Heart right ventricle (tissue), 16 donors: ENCODE measurements at regions not wholly inside any gene's neighbourhood (a gene's known extent, or its start where the extent isn't known, plus 50 kb on each side); places are given as distances from the start of the nearest gene placed in this dataset.

Experiments used
- ATAC-seq, 8 donors: fragments of 200-7000 bp; cut with Tn5 transposase; one replicate each; pipeline ENCODE4 v1.9.1; 2020; ENCODE audit warnings: mild to moderate bottlenecking in 8 of 8, moderate library complexity in 8 of 8, moderate number of reproducible peaks in 1 of 8
- DNase-seq, 2 donors: peaks; one replicate each; pipeline ENCODE4 v3.0.0-alpha.2; 2020
- H3K27ac ChIP-seq, 10 donors: fragments of 200-600 bp; sonication (generic) in 2 of 10; one replicate each; pipeline versions ENCODE4 v1.5.0 to v1.8.0; 2020 to 2022; ENCODE audit warnings: mild to moderate bottlenecking in 3 of 10
- H3K27me3 ChIP-seq, 7 donors: fragments of 200-600 bp; one replicate each; pipeline ENCODE4 v1.8.0; 2021 to 2022; ENCODE audit warnings: mild to moderate bottlenecking in 2 of 7
- H3K36me3 ChIP-seq, 9 donors: fragments of 200-600 bp; sonication (generic) in 1 of 9; one replicate each; pipeline versions ENCODE4 v1.5.0 to v1.8.0; 2020 to 2022; ENCODE audit warnings: mild to moderate bottlenecking in 2 of 9
- H3K4me1 ChIP-seq, 9 donors: fragments of 200-600 bp; sonication (generic) in 1 of 9; one replicate each; pipeline versions ENCODE4 v1.5.0 to v1.8.0; 2020 to 2022; ENCODE audit warnings: mild to moderate bottlenecking in 4 of 9
- H3K4me3 ChIP-seq, 10 donors: fragments of 200-600 bp; sonication (generic) in 2 of 10; one replicate each; pipeline versions ENCODE4 v1.5.0 to v1.8.0; 2020 to 2022; ENCODE audit warnings: mild to moderate bottlenecking in 7 of 10, moderate library complexity in 2 of 10
- H3K9me3 ChIP-seq, 11 donors: fragments of 200-600 bp in 10 of 11; sonication (generic) in 2 of 11; one replicate each; pipeline versions ENCODE4 v1.5.0 to v1.8.0; 2013 to 2022; ENCODE audit warnings: mild to moderate bottlenecking in 2 of 11, control low read depth in 1 of 11, moderate library complexity in 1 of 11
- WGBS, 2 donors: extraction: QIAGEN DNeasy Blood & Tissue Kit; methylation state at CpG; one replicate each; pipeline ENCODE4 v1.1.7; 2013; ENCODE audit warnings: inconsistent platforms in 1 of 2; 5-methylcytosine and 5-hydroxymethylcytosine counted together
- intact Hi-C, 10 donors: fragments of 100-400 bp; cut with DNase I; formaldehyde crosslinking; loops; one replicate each; pipeline versions ENCODE4 v1.11.1 to v1.14.2; 2022
- TF ChIP-seq, protein P1 (sequence below), 9 donors: fragments of 200-600 bp; sonication (generic) in 2 of 9; IDR thresholded peaks; one replicate each; pipeline versions ENCODE4 v1.5.0 to v1.8.0; 2021 to 2022; ENCODE audit warnings: antibody characterized with exemption in 9 of 9, mild to moderate bottlenecking in 5 of 9, moderate library complexity in 1 of 9
- donor health status: Arrhythmogenic right ventricular cardiomyopathy.
- donor health status: ischemic (EF 13 %, LVEDD 7.1; RV severe dilation, severe dysfunction).
- donor health status: healthy with polysubstance abuse.
- donor health status: DM: no; HTN: yes; CAD: no.
- donor health status: DM: no; HTN: no; CAD: no.
- donor health status: ischemic (EF 25% LVEDD 6.9; RV normal size, moderate dysfunction).
- donor health status: ischemic (EF 25% LVEDD 5.7; RV mildly dilated, moderate dysfunction).
- donor health status: healthy.
- donor health status: DM: yes; HTN: yes; CAD: no.
- donor health status: Ischemic cardiomyopathy.
- donor health status: ischemic (EF 35%, LVEDD 5.7; RV mildly dilated, moderate dysfunction).
- donor health status: nonischemic (EF 11% LVEDD 7.7; RV severe dilation, severe dysfunction).
- donor health status: DM: yes; HTN: yes; CAD: no.
- donor health status: PGD.
- donor health status: ischemic (EF 29% LVEDD 5.4; RV normal size, mild dysfunction).
- donor health status: nonischemic (EF 23%, LVEDD 6.1; RV moderate dilation, normal function).

DNA sequence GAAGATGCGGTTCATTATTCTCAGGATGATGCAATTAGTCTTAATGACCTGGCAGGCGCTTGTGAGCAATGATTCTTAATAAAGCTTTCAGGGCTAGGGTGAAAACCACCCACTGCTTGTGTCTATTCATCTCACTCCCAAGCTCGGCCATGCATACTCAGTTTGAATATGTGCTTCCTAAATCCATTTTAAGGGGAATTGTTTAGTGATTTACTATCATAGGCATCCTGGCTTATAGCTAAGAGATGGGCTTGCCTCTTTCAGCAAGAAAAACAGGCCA is 141.1 kb upstream of the SLC24A3 start:
- ATAC-seq = no peak
- 70 to 86% methylated on average over 3 of the region's 3 CpGs for WGBS, 2 donors
- Histone ChIP-seq H3K36me3 (no peaks in the 10 kb centered on the region), H3K4me1 (peaks cover 0 to 8% (median 0%) of the 10 kb centered on the region in 9 donors), H3K9me3 (peaks cover 0 to 12% (median 0%) of the 10 kb centered on the region in 11 donors), H3K4me3 (no peak overlapping the region), H3K27me3 (no peaks in the 10 kb centered on the region), H3K27ac (no peak overlapping the region)
- intact Hi-C loops = no loop called here
- TF ChIP-seq, protein P1, sequence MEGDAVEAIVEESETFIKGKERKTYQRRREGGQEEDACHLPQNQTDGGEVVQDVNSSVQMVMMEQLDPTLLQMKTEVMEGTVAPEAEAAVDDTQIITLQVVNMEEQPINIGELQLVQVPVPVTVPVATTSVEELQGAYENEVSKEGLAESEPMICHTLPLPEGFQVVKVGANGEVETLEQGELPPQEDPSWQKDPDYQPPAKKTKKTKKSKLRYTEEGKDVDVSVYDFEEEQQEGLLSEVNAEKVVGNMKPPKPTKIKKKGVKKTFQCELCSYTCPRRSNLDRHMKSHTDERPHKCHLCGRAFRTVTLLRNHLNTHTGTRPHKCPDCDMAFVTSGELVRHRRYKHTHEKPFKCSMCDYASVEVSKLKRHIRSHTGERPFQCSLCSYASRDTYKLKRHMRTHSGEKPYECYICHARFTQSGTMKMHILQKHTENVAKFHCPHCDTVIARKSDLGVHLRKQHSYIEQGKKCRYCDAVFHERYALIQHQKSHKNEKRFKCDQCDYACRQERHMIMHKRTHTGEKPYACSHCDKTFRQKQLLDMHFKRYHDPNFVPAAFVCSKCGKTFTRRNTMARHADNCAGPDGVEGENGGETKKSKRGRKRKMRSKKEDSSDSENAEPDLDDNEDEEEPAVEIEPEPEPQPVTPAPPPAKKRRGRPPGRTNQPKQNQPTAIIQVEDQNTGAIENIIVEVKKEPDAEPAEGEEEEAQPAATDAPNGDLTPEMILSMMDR (IDR thresholded peaks at IDR 0.05) = no peak
- DNase-seq = no peak

DNA sequence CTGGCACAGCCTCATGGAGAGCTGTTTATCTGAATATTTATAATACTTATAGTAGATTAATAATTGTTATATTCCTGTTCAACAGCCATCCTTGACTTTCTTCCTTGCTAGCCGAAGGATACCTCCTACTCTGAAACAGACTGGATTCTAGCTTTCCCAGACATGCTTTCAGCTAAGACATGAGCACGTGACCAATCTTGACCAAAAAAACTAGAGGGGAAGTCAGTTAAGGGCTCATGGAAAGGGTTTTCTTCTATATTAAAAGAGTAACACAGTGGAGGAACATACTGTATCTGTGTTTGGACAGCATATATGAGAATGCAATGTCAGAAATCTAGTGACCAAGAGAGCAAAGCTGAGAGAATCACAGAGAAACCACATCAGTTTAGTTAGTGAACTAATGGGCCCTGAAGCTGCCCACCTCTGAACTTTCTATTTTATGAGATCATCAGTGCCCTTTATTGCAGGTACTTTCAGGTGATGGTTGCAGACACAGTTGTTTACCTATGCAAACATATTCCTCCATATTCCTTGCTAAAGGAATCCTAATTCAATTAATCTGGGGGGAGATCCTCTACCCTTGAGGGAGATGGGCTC is 140.4 kb upstream of the SLC24A3 start:
- WGBS, 2 donors = 76 to 78% methylated on average over 2 of the region's 2 CpGs
- TF ChIP-seq, protein P1 (IDR thresholded peaks at IDR 0.05) = no peak
- DNase-seq = no peak

DNA sequence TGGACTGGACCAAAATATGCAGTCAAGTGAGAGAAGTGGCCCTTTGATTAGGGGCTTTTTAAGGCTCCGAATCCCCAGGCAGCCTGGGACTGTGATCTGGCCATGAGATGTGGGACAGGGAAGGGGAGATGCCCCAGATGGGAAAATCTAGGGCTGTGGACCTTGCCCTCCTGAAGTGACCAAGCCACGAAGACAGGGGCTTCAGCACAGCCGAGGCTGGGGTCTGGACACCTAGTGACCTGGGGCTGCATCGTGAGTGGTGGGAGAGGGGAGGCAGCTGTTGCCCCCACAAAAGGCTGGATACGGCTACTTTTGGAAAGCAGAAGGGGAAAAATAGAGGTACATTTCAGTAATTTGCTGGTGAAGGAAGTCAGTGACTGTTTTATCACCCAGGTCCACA is 139.5 kb upstream of the SLC24A3 start:
- no peak overlapping the region for H3K27ac ChIP-seq
- TF ChIP-seq, protein P1 (IDR thresholded peaks at IDR 0.05) = no peak
- peaks cover 0 to 3% (median 0%) of the 10 kb centered on the region in 11 donors for H3K9me3 ChIP-seq
- intact Hi-C loops = no loop called here
- no peaks in the 10 kb centered on the region for H3K36me3 ChIP-seq
- no peaks in the 10 kb centered on the region for H3K27me3 ChIP-seq
- peaks cover 0 to 8% (median 0%) of the 10 kb centered on the region in 9 donors for H3K4me1 ChIP-seq
- H3K4me3 ChIP-seq = no peak overlapping the region
- ATAC-seq (no peak), DNase-seq (no peak)
- 84 to 85% methylated on average over 5 of the region's 5 CpGs for WGBS, 2 donors

More for the DNA sequence above, 140.4 kb upstream of the SLC24A3 start:
- intact Hi-C loops = no loop called here
- Histone ChIP-seq H3K4me3 (no peak overlapping the region), H3K27ac (no peak overlapping the region), H3K27me3 (no peaks in the 10 kb centered on the region), H3K9me3 (peaks cover 0 to 6% (median 0%) of the 10 kb centered on the region in 11 donors), H3K4me1 (peaks cover 0 to 8% (median 0%) of the 10 kb centered on the region in 9 donors), H3K36me3 (no peaks in the 10 kb centered on the region)
- ATAC-seq = no peak

DNA sequence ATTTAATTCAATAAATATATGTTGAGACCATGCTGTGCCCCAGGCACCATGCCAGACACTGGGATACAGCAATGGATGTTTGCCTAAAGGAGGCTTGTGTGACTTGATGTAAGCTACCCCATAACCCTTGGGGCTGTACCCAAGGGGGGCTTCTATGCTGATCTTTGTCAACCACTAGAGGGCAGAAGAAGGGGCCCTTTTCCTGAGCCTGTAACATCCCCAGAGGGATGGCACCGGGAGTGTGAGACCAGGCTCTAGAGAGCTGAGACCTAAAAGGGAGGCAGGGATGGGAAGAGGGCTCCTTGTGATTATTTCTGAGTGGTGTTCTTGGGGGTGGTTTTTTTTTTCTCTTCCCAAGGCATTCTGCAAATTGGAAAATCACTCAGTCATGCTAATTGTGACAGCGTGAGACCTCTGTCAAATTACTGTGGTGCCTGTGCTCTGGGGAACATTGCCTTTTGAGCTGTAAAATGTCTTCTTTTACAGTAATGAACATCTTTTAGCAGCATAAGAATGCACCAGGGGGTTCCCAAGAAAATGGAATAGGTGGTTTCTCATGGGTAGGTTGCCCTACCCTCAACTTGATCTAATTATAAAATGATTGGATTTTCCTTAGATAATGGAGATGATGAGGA is 138.7 kb upstream of the SLC24A3 start:
- WGBS, 2 donors = 38 to 39% methylated on average over 2 of the region's 2 CpGs
- intact Hi-C loops = no loop called here
- Histone ChIP-seq H3K4me3 (no peak overlapping the region), H3K9me3 (peaks cover 0 to 2% (median 0%) of the 10 kb centered on the region in 11 donors), H3K4me1 (peaks cover 0 to 8% (median 0%) of the 10 kb centered on the region in 9 donors), H3K27ac (no peak overlapping the region), H3K27me3 (no peaks in the 10 kb centered on the region), H3K36me3 (no peaks in the 10 kb centered on the region)
- DNase-seq = no peak
- TF ChIP-seq, protein P1 (IDR thresholded peaks at IDR 0.05) = peak in 4 of 9 donors; percentile 21 to 30 (median 26)
- no peak for ATAC-seq
